CD4-positive, alpha-beta T cell treated with Interleukin-6 at 100 ng/mL for 8 hours (primary cell): ENCODE measurements at regions not wholly inside any gene's neighbourhood (a gene's known extent, or its start where the extent isn't known, plus 50 kb on each side); places are given as distances from the start of the nearest gene placed in this dataset.

Experiments
- DNase-seq: peaks from one replicate; pipeline ENCODE4 v3.0.0-alpha.2; 2020; ENCODE audit warnings: mixed read lengths, low spot score

GRCh38 chr16:72508191-72508590, 336.2 kb upstream of the PMFBP1 start:
- DNase-seq: no peak

- no peak for DNase-seq
Measured at GRCh38 chr16:72502594-72503005, 330.6 kb upstream of the PMFBP1 start.

- DNase-seq: peak; percentile 4
Measured at GRCh38 chr16:72501739-72502593, 330.0 kb upstream of the PMFBP1 start.

GRCh38 chr16:72500545-72500944, 328.6 kb upstream of the PMFBP1 start:
- no peak for DNase-seq

GRCh38 chr16:72493716-72494415, 321.9 kb upstream of the PMFBP1 start:
- no peak for DNase-seq

GRCh38 chr16:72487283-72487682, 315.3 kb upstream of the PMFBP1 start:
- no peak for DNase-seq

- DNase-seq: peak; percentile 14
Measured at GRCh38 chr16:72482695-72483094, 310.7 kb upstream of the PMFBP1 start.

GRCh38 chr16:72481419-72481818, 309.5 kb upstream of the PMFBP1 start:
- no peak for DNase-seq

- DNase-seq: no peak
Measured at GRCh38 chr16:72480911-72481310, 309.0 kb upstream of the PMFBP1 start.

GRCh38 chr16:72475688-72476087, 303.7 kb upstream of the PMFBP1 start:
- no peak for DNase-seq

- no peak for DNase-seq
Measured at GRCh38 chr16:72474501-72475123, 302.7 kb upstream of the PMFBP1 start.

- no peak for DNase-seq
Measured at GRCh38 chr16:72473631-72474030, 301.7 kb upstream of the PMFBP1 start.

GRCh38 chr16:72471317-72471924, 299.5 kb upstream of the PMFBP1 start:
- DNase-seq: no peak

- DNase-seq: no peak
Measured at GRCh38 chr16:72470541-72470940, 298.6 kb upstream of the PMFBP1 start.

- DNase-seq: no peak
Measured at GRCh38 chr16:72469932-72470331, 298.0 kb upstream of the PMFBP1 start.

GRCh38 chr16:72468582-72468981, 296.6 kb upstream of the PMFBP1 start:
- DNase-seq: no peak

GRCh38 chr16:72467157-72467759, 295.3 kb upstream of the PMFBP1 start:
- DNase-seq: no peak

GRCh38 chr16:72464597-72465368, 292.8 kb upstream of the PMFBP1 start:
- DNase-seq: no peak

- DNase-seq: no peak
Measured at GRCh38 chr16:72464052-72464451, 292.1 kb upstream of the PMFBP1 start.

- no peak for DNase-seq
Measured at GRCh38 chr16:72458035-72458434, 286.1 kb upstream of the PMFBP1 start.

- DNase-seq: no peak
Measured at GRCh38 chr16:72457243-72457940, 285.4 kb upstream of the PMFBP1 start.
